K562 (cell line): ENCODE measurements at regions not wholly inside any gene's neighbourhood (a gene's known extent, or its start where the extent isn't known, plus 50 kb on each side); places are given as distances from the start of the nearest gene placed in this dataset.
A peak's percentile ranks its signal among the peaks of the same experiment; 100 is the strongest.

ENCODE experiments used
- ATAC-seq: fragments of 200-7000 bp; cut with Tn5 transposase; 3 replicates; pipeline ENCODE4 v1.9.1; 2020; ENCODE audit warnings: moderate library complexity
- BruUV-seq: library from RNA; stranded (reverse); fragments of 400-500 nt; replicated peaks from 2 replicates; lab custom pipeline; 2021; lab: Mats Ljungman, UMichigan
- CTCF ChIA-PET: fragments of 300-600 bp; formaldehyde crosslinking; extraction: SDS; loops from one replicate; lab custom pipeline; 2021; ENCODE audit warnings: low intra/inter-chr PET ratio; lab: Yijun Ruan, JAX
- POLR2A ChIA-PET: fragments of 300-600, 350-650 bp; sonication (Branson Sonifier 250); formaldehyde crosslinking; extraction: SDS; loops from one replicate; lab custom pipeline; 2021; ENCODE audit warnings: antibody characterized with exemption, inconsistent platforms; lab: Yijun Ruan, JAX
- DNase-seq, 4 experiments: peaks; one replicate each; pipeline versions ENCODE4 v3.0.0 to v3.0.0-alpha.2; 2011 to 2018; ENCODE audit warnings: low spot score in 3 of 4, mixed read lengths in 3 of 4; ENCODE audit errors: extremely low read depth in 1 of 4
- FAIRE-seq: peaks from 2 replicates; lab custom pipeline; 2011; peaks lifted over from hg19 to GRCh38; lab: Jason Lieb, UNC
- H2AFZ ChIP-seq: 2 replicates; pipeline ENCODE4 v1.6.0; 2011; ENCODE audit warnings: low read depth, low read length, control low read depth, inconsistent platforms
- H3K27ac ChIP-seq: fragments of 200-600 bp; 3 replicates; pipeline ENCODE4 v1.8.0; 2011; ENCODE audit warnings: low read depth, mild to moderate bottlenecking, control low read depth, inconsistent platforms, low read length, moderate library complexity, mixed read lengths; ENCODE audit errors: extremely low read depth
- H3K27me3 ChIP-seq, 2 experiments: fragments of 300-600 bp in 1 of 2; 2 replicates in 1 of 2; 3 replicates in 1 of 2; pipeline versions ENCODE4 v1.6.0 to v1.8.0; 2011; ENCODE audit warnings: inconsistent platforms in 2 of 2, low read length in 2 of 2, mild to moderate bottlenecking in 1 of 2, mixed read lengths in 1 of 2, moderate library complexity in 1 of 2; ENCODE audit not compliant: control insufficient read depth in 2 of 2, insufficient read depth in 2 of 2
- H3K36me3 ChIP-seq: fragments of 300-600 bp; 3 replicates; pipeline ENCODE4 v1.8.0; 2011; ENCODE audit warnings: mild to moderate bottlenecking, low read length, inconsistent platforms; ENCODE audit not compliant: control insufficient read depth, insufficient read depth
- H3K4me1 ChIP-seq, 2 experiments: fragments of 200-600 bp in 1 of 2; replicated peaks in 1 of 2; 2 replicates in 1 of 2; 3 replicates in 1 of 2; pipeline versions ENCODE4 v1.5.1 to v1.8.0; 2011; ENCODE audit warnings: inconsistent platforms in 2 of 2, low read length in 2 of 2, mild to moderate bottlenecking in 1 of 2, mixed read lengths in 1 of 2, moderate library complexity in 1 of 2; ENCODE audit not compliant: control insufficient read depth in 2 of 2, insufficient read depth in 2 of 2
- H3K4me2 ChIP-seq: 2 replicates; pipeline ENCODE4 v1.6.1; 2011; ENCODE audit warnings: low read length, control low read depth, inconsistent platforms, mixed read lengths; ENCODE audit not compliant: insufficient read depth
- H3K4me3 ChIP-seq: fragments of 200-600 bp; sonication (generic), shearing (Covaris generic); 2 replicates; pipeline ENCODE4 v1.5.1; 2016; ENCODE audit warnings: control low read depth, inconsistent platforms
- H3K79me2 ChIP-seq: fragments of 200-600 bp; 3 replicates; pipeline ENCODE4 v1.8.0; 2011; ENCODE audit warnings: low read length, inconsistent platforms; ENCODE audit not compliant: control insufficient read depth, insufficient read depth
- H3K9ac ChIP-seq, 2 experiments: 2 replicates each; pipeline versions ENCODE4 v1.6.0 to v1.6.1; 2011; ENCODE audit warnings: low read depth in 2 of 2, low read length in 2 of 2, control low read depth in 1 of 2, inconsistent platforms in 1 of 2, mild to moderate bottlenecking in 1 of 2, mixed read lengths in 1 of 2; ENCODE audit not compliant: insufficient read depth in 1 of 2
- H3K9me1 ChIP-seq: one replicate; pipeline ENCODE4 v1.6.0; 2011; ENCODE audit warnings: inconsistent platforms, mild to moderate bottlenecking, low read length, moderate library complexity; ENCODE audit not compliant: control insufficient read depth, insufficient read depth
- H3K9me3 ChIP-seq: replicated peaks from 2 replicates; pipeline ENCODE4 v1.5.1; 2011; ENCODE audit warnings: low read depth, low read length, inconsistent platforms; ENCODE audit not compliant: control insufficient read depth, insufficient read depth
- H4K20me1 ChIP-seq: replicated peaks from 2 replicates; pipeline ENCODE4 v1.6.1; 2011; ENCODE audit warnings: low read length, inconsistent platforms, mixed read lengths; ENCODE audit not compliant: control insufficient read depth, insufficient read depth
- HNRNPL ChIP-seq: fragments of 200-400 bp; formaldehyde crosslinking; IDR thresholded peaks from 2 replicates; pipeline ENCODE4 v1.6.1; 2017; ENCODE audit warnings: low read depth, mild to moderate bottlenecking, low read length
- NFIC ChIP-seq: fragments of 450-650 bp; IDR thresholded peaks from 2 replicates; pipeline ENCODE4 v1.6.1; 2017; ENCODE audit warnings: mild to moderate bottlenecking, inconsistent platforms
- ZBED1 ChIP-seq: IDR thresholded peaks from 2 replicates; pipeline ENCODE4 v1.6.1; 2014
- ZBTB40 ChIP-seq, 2 experiments: fragments of 450-650 bp in 1 of 2; sonication (generic) in 1 of 2; formaldehyde crosslinking in 1 of 2; IDR thresholded peaks; 2 replicates each; pipeline versions ENCODE4 v1.7.1 to v1.9.0; 2016 to 2022; ENCODE audit warnings: inconsistent platforms in 1 of 2, mild to moderate bottlenecking in 1 of 2, missing genetic modification reagents in 1 of 2
- WGBS: fragments of 100-300 bp; shearing (Covaris generic); methylation state at CpG from one replicate; pipeline ENCODE4 v1.1.6; 2016; ENCODE audit warnings: low coverage, mixed read lengths; ENCODE audit not compliant: insufficient coverage; ENCODE audit errors: missing lambda C conversion rate; 5-methylcytosine and 5-hydroxymethylcytosine counted together
- in situ Hi-C: fragments of 300-500 bp; cut with MboI; formaldehyde crosslinking; loops from 4 replicates; pipeline ENCODE4 v1.15.0; 2018; ENCODE audit warnings: inconsistent platforms, mixed read lengths
- intact Hi-C: fragments of 100-400 bp; cut with micrococcal nuclease; formaldehyde crosslinking; loops from 2 replicates; pipeline ENCODE4 v1.14.2; 2022

DNA sequence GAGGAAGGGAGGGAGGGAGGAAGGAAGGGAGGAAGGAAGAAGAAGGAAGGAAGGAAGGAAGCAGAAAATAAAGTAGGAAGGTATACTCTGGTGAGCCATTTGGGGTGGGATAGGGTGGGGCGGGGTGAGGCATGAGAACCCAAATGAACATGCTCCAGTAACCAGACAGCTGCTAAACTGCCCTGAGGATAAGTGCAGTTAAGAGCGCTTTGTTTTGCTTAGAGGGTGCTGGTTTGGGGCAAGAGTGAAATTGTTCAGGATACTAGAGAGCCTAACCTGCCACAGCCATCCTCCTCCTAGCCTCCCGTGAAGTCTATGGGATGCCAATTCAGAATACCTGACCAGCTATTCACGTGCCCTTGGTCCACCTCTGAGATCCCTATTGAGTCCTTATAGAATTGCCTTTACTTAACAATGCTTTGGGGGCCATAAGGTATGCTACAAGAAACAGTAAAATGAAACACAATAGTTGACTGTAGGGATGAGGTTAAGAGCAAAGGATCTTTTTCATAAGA is 59.0 kb upstream of the ATF3 start:
- FAIRE-seq (no peak), ATAC-seq (no peak; the same call in 2 of the 3 replicates)
- Histone ChIP-seq H3K4me1 (no peaks in the 10 kb centered on the region), H3K27ac (no peak overlapping the region), H2AFZ (no peak overlapping the region), H3K79me2 (no peaks in the 10 kb centered on the region), H3K9me3 (no peaks in the 10 kb centered on the region), H3K36me3 (no peaks in the 10 kb centered on the region)
- 1% methylated on average over 4 of the region's 4 CpGs for WGBS
- TF ChIP-seq NFIC (no peak), HNRNPL (no peak)
- TF ChIP-seq, all 486 proteins: peak for 0
- POLR2A ChIA-PET, result interaction anchor here (0.6 to 2.5 kb wide), 3 partner anchors 9 to 339 kb away, joined by 3 to 9 read pairs (median 3); no protein-coding TSS in a partner anchor
- CTCF ChIA-PET, result no interaction called here
- H3K9me1 ChIP-seq, result no peaks in the 10 kb centered on the region
- intact Hi-C loops, result no loop called here
- H4K20me1 ChIP-seq, result no peaks in the 10 kb centered on the region
- in situ Hi-C loops, result no loop called here
- no peak overlapping the region for H3K4me2 ChIP-seq
- no TSS peak for BruUV-seq
- DNase-seq, result no peak
- H3K27me3 ChIP-seq, result peaks cover 8 to 16% of the 10 kb centered on the region in 2 experiments
- H3K4me3 ChIP-seq, result no peak overlapping the region
- H3K9ac ChIP-seq, result no peak overlapping the region

- Histone ChIP-seq H4K20me1 (no peaks in the 10 kb centered on the region), H3K4me1 (no peaks in the 10 kb centered on the region), H3K9me1 (no peaks in the 10 kb centered on the region), H3K36me3 (no peaks in the 10 kb centered on the region), H3K4me3 (no peak overlapping the region), H3K27me3 (peaks cover 3% of the 10 kb centered on the region in 2 experiments; a peak in 3 of 5 replicates), H3K9me3 (no peaks in the 10 kb centered on the region), H2AFZ (no peak overlapping the region), H3K79me2 (no peaks in the 10 kb centered on the region), H3K27ac (no peak overlapping the region), H3K9ac (no peak overlapping the region), H3K4me2 (no peak overlapping the region)
- WGBS, result 11% methylated on average over 4 of the region's 4 CpGs
- ChIA-PET POLR2A (interaction anchor here (0.7 kb wide), 1 partner anchor 60 kb away, joined by 3 read pairs; no protein-coding TSS in a partner anchor), CTCF (no interaction called here)
- TF ChIP-seq ZBED1, result no peak
- TF ChIP-seq ZBTB40 (IDR thresholded peaks at IDR 0.05), result peak; percentile 82
- no peak for TF ChIP-seq ZBTB40 (CRISPR knock-in tag; IDR thresholded peaks at IDR 0.05)
- no TSS peak for BruUV-seq
- intact Hi-C loops (no loop called here), in situ Hi-C loops (no loop called here)
- no peak for ATAC-seq
- FAIRE-seq, result no peak
- DNase-seq, result no peak
These were observed 56.6 kb upstream of the ATF3 start for GRCh38 chr1:212551929-212552328.
